H1 (cell line): ENCODE measurements at regions not wholly inside any gene's neighbourhood (a gene's known extent, or its start where the extent isn't known, plus 50 kb on each side); places are given as distances from the start of the nearest gene placed in this dataset.

Experiments
- CBX5 ChIP-seq: fragments of 300-800, 300-1000 bp; sonication (generic); IDR thresholded peaks from 2 replicates; pipeline ENCODE4 v1.7.1; 2016; ENCODE audit warnings: antibody characterized with exemption, low read length, low read depth
- CTCF ChIP-seq, 3 experiments: IDR thresholded peaks; 1 replicate in 2 of 3; 2 replicates in 1 of 3; pipeline versions ENCODE4 v1.5.1 to v1.6.1; 2011; ENCODE audit warnings: low read length in 3 of 3, mild to moderate bottlenecking in 3 of 3, inconsistent platforms in 2 of 3, low read depth in 1 of 3, moderate library complexity in 1 of 3; ENCODE audit not compliant: insufficient read depth in 1 of 3; ENCODE audit errors: control extremely low read depth in 1 of 3
- GTF2F1 ChIP-seq: IDR thresholded peaks from 2 replicates; pipeline ENCODE4 v1.6.1; 2012; ENCODE audit warnings: low read depth, low read length, improper control_type of control experiment, borderline replicate concordance
- POLR2A ChIP-seq, 2 experiments: IDR thresholded peaks; 1 replicate in 1 of 2; 2 replicates in 1 of 2; pipeline ENCODE4 v1.6.1; 2011; ENCODE audit warnings: low read depth in 2 of 2, low read length in 2 of 2, mild to moderate bottlenecking in 2 of 2; ENCODE audit errors: control extremely low read depth in 1 of 2
- TBP ChIP-seq: IDR thresholded peaks from 2 replicates; pipeline ENCODE4 v1.6.1; 2011; ENCODE audit warnings: low read depth, low read length, improper control_type of control experiment
- ZNF274 ChIP-seq: IDR thresholded peaks from 2 replicates; pipeline ENCODE4 v1.7.0; 2012; ENCODE audit warnings: low read length, borderline replicate concordance; ENCODE audit errors: extremely low read depth

- no peak for TF ChIP-seq GTF2F1
- no peak for TF ChIP-seq TBP
- TF ChIP-seq CBX5 = no peak
- TF ChIP-seq CTCF (IDR thresholded peaks at IDR 0.05; ENCODE audit: control extremely low read depth in 1 of 3, insufficient read depth in 1 of 3, low read depth in 1 of 3, low read length in 3 of 3) = no peak
- no peak for TF ChIP-seq POLR2A (IDR thresholded peaks at IDR 0.05; ENCODE audit: control extremely low read depth in 1 of 2, low read depth in 2 of 2, low read length in 2 of 2)
- no peak for TF ChIP-seq ZNF274
Observed at GRCh38 chr5:56410696-56411095, 177.6 kb upstream of the ANKRD55 start.
